ENCODE measurements at regions not wholly inside any gene's neighbourhood (a gene's known extent, or its start where the extent isn't known, plus 50 kb on each side); places are given as distances from the start of the nearest gene placed in this dataset.

- Histone ChIP-seq H3K79me2 (ENCODE audit: control insufficient read depth, insufficient read depth, low read length) (no peaks in the 10 kb centered on the region), H2AFZ (ENCODE audit: low read depth, low read length) (no peak overlapping the region), H3K4me3 (replicated peaks in 1 of 3; ENCODE audit: insufficient read depth in 1 of 3, low read depth in 1 of 3, low read length in 3 of 3) (no peak overlapping the region), H3K36me3 (ENCODE audit: control insufficient read depth in 2 of 2, extremely low read depth in 1 of 2, insufficient read depth in 2 of 2, low read length in 2 of 2) (no peaks in the 10 kb centered on the region), H3K9me3 (replicated peaks; ENCODE audit: control insufficient read depth, insufficient read depth, low read length) (peaks cover 7% of the 10 kb centered on the region), H3K4me1 (ENCODE audit: control insufficient read depth, extremely low read depth, insufficient read depth, low read length) (no peaks in the 10 kb centered on the region), H3K27me3 (ENCODE audit: control insufficient read depth in 2 of 2, insufficient read depth in 2 of 2, low read length in 2 of 2) (no peaks in the 10 kb centered on the region), H3K27ac (ENCODE audit: insufficient read depth, low read depth, low read length) (no peak overlapping the region), H3K9me1 (replicated peaks; ENCODE audit: control insufficient read depth, extremely low read depth, insufficient read depth, low read length) (no peaks in the 10 kb centered on the region), H3K9ac (replicated peaks; ENCODE audit: extremely low read depth, insufficient read depth, low read length) (no peak overlapping the region), H4K20me1 (replicated peaks; ENCODE audit: control insufficient read depth, extremely low read depth, insufficient read depth, low read length) (no peaks in the 10 kb centered on the region), H3K4me2 (ENCODE audit: insufficient read depth, low read length) (no peak overlapping the region)
- TF ChIP-seq FOS (IDR thresholded peaks at IDR 0.05; ENCODE audit: borderline replicate concordance, insufficient read depth, low read length) = no peak
- TF ChIP-seq CTCF (IDR thresholded peaks at IDR 0.05; ENCODE audit: extremely low read depth in 1 of 2, insufficient read depth in 1 of 2, low read depth in 1 of 2, low read length in 2 of 2) = no peak
- TF ChIP-seq MYC (IDR thresholded peaks at IDR 0.05; ENCODE audit: low read depth, low read length) = no peak
- TF ChIP-seq MAX (IDR thresholded peaks at IDR 0.05; ENCODE audit: insufficient read depth, insufficient read length) = no peak
- no peak for TF ChIP-seq POLR2A (IDR thresholded peaks at IDR 0.05; ENCODE audit: low read depth, low read length)
- no peak for TF ChIP-seq POLR2AphosphoS5 (IDR thresholded peaks at IDR 0.05; ENCODE audit: insufficient read depth, low read depth, low read length)
- no peak for TF ChIP-seq GATA2 (IDR thresholded peaks at IDR 0.05; ENCODE audit: insufficient read depth, insufficient read length, low read depth, low read length)
- no peak for TF ChIP-seq EZH2 (IDR thresholded peaks at IDR 0.05; ENCODE audit: borderline replicate concordance, low read depth, low read length, severe bottlenecking)
- no peak for TF ChIP-seq JUN (IDR thresholded peaks at IDR 0.05; ENCODE audit: borderline replicate concordance, insufficient read depth, insufficient read length, low read depth)
- CTCF ChIA-PET = no interaction called here
- FAIRE-seq (no peak), DNase-seq (ENCODE audit: low read depth, low spot score) (no peak)
- intact Hi-C loops (cut with micrococcal nuclease) (no loop called here), dilution Hi-C loops (cut with MboI; ENCODE audit: extremely low pct_ligation_motif_present, low sequenced_read_pairs) (no loop called here)
- POLR2A ChIA-PET = no interaction called here
- no TSS peak for BruUV-seq (replicated peaks)
These were observed 257.3 kb upstream of the ISX start for GRCh38 chr22:34808618-34809017.

Data from endothelial cell of umbilical vein (primary cell).